Large intestine (tissue), 3 donors: ENCODE measurements at regions not wholly inside any gene's neighbourhood (a gene's known extent, or its start where the extent isn't known, plus 50 kb on each side); places are given as distances from the start of the nearest gene placed in this dataset.

Experiments used
- DNase-seq, 2 donors: peaks; one replicate each; pipeline versions ENCODE4 v3.0.0 to v3.0.0-alpha.2; 2013
- H3K27ac ChIP-seq: one replicate; pipeline ENCODE4 v1.5.1; 2013; ENCODE audit warnings: low read length
- H3K27me3 ChIP-seq: 2 replicates; pipeline ENCODE4 v1.6.1; 2013; ENCODE audit warnings: low read length; ENCODE audit not compliant: control insufficient read depth, insufficient read depth
- H3K36me3 ChIP-seq: 2 replicates; pipeline ENCODE4 v1.6.1; 2013; ENCODE audit warnings: low read length; ENCODE audit not compliant: control insufficient read depth, insufficient read depth
- H3K4me1 ChIP-seq: one replicate; pipeline ENCODE4 v1.6.1; 2013; ENCODE audit warnings: low read length; ENCODE audit not compliant: control insufficient read depth, insufficient read depth
- H3K4me3 ChIP-seq: one replicate; pipeline ENCODE4 v1.5.1; 2013; ENCODE audit warnings: low read length
- H3K9me3 ChIP-seq: one replicate; pipeline ENCODE4 v1.6.1; 2013; ENCODE audit warnings: mild to moderate bottlenecking, low read depth, low read length, moderate library complexity; ENCODE audit not compliant: control insufficient read depth
- WGBS: methylation state at CpG from one replicate; pipeline ENCODE4 v1.1.5; 2013; ENCODE audit warnings: low lambda C conversion rate; ENCODE audit not compliant: insufficient coverage; 5-methylcytosine and 5-hydroxymethylcytosine counted together

DNA sequence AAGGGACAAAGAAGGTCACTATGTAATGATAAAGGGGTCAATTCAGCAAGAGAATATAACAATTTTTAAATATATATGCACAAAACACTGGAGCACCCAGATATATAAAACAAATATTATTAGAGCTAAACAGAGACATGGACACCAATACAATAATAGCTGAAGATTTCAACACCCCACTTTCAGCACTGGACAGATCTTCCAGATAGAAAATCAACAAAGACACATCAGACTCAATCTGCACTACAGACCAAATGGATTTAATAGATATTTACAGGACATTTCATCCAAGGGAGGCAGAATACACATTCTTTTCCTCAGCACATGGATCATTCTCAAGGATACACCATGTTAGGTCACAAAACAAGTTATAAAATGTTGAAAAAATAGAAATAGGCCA lies 111.4 kb downstream of the SOX3 start:
- H3K36me3 ChIP-seq = no peaks in the 10 kb centered on the region
- no peak for DNase-seq
- H3K4me1 ChIP-seq = no peaks in the 10 kb centered on the region
- H3K27ac ChIP-seq = no peak overlapping the region
- H3K4me3 ChIP-seq = no peak overlapping the region
- no peaks in the 10 kb centered on the region for H3K9me3 ChIP-seq
- H3K27me3 ChIP-seq = no peaks in the 10 kb centered on the region

DNA sequence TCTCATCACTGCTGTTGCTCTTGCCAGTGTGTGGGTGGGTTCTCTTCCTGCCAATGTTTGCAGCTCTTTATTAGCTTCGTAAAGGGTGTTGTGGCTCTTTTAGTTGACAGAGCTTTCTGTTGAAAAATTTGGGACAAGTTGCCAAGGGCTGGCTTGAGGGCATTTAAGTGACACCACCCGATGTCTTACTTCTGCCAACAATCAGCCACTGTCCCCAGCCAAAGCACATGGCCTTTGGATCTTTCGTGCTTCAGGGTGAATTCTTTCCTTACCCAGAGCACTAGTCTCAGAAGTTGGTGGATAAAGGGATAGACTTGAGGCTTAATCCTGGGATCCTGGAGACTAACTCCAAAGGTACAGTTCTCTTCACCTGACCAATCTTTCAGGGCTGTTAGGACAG lies 113.6 kb downstream of the SOX3 start:
- Histone ChIP-seq H3K27me3 (no peaks in the 10 kb centered on the region), H3K4me1 (no peaks in the 10 kb centered on the region), H3K36me3 (no peaks in the 10 kb centered on the region), H3K27ac (no peak overlapping the region), H3K9me3 (no peaks in the 10 kb centered on the region), H3K4me3 (no peak overlapping the region)
- no CpG with 5 or more reads among the region's 3 CpGs for WGBS
- DNase-seq = no peak

GRCh38 chrX:140389331-140389730 lies 115.5 kb downstream of the SOX3 start:
- Histone ChIP-seq H3K36me3 (no peaks in the 10 kb centered on the region), H3K27ac (no peak overlapping the region), H3K4me1 (no peaks in the 10 kb centered on the region), H3K9me3 (no peaks in the 10 kb centered on the region), H3K27me3 (no peaks in the 10 kb centered on the region), H3K4me3 (no peak overlapping the region)
- DNase-seq = no peak
- no CpG with 5 or more reads among the region's 3 CpGs for WGBS

- Histone ChIP-seq H3K27ac (no peak overlapping the region), H3K4me1 (no peaks in the 10 kb centered on the region), H3K36me3 (no peaks in the 10 kb centered on the region), H3K27me3 (no peaks in the 10 kb centered on the region), H3K4me3 (no peak overlapping the region), H3K9me3 (no peaks in the 10 kb centered on the region)
- no CpG with 5 or more reads among the region's 4 CpGs for whole genome bisulfite sequencing
- DNase-seq = no peak
Observed at GRCh38 chrX:140362861-140363260, 142.0 kb downstream of the SOX3 start.

GRCh38 chrX:140360924-140361323 lies 143.9 kb downstream of the SOX3 start:
- no peaks in the 10 kb centered on the region for H3K27me3 ChIP-seq
- H3K9me3 ChIP-seq = no peaks in the 10 kb centered on the region
- no peak overlapping the region for H3K27ac ChIP-seq
- no peaks in the 10 kb centered on the region for H3K36me3 ChIP-seq
- no peaks in the 10 kb centered on the region for H3K4me1 ChIP-seq
- no CpG with 5 or more reads among the region's 3 CpGs for WGBS
- DNase-seq = no peak
- H3K4me3 ChIP-seq = no peak overlapping the region

DNA sequence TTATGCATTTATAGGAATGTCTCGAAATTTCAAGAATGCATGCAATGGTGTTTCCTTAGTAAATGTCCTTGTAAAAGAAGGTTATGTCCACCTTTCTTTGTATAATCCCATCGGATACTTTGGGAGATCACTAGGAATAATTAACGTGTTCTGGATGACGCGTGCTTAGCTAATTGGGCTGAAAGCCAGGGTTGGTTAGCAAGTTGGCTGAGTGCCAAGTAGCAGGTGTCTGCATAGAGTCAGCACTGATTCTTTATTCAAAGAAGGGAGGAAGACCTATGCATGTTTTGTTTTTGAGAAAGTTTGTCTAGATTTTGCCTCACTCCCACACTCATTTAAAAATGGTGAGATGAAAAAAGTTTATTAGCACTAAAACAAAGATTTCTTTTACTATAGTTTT lies 144.6 kb downstream of the SOX3 start:
- H3K36me3 ChIP-seq = no peaks in the 10 kb centered on the region
- H3K27me3 ChIP-seq = no peaks in the 10 kb centered on the region
- no CpG with 5 or more reads among the region's 5 CpGs for WGBS
- no peaks in the 10 kb centered on the region for H3K4me1 ChIP-seq
- DNase-seq = no peak
- no peaks in the 10 kb centered on the region for H3K9me3 ChIP-seq
- H3K4me3 ChIP-seq = no peak overlapping the region
- H3K27ac ChIP-seq = no peak overlapping the region

GRCh38 chrX:140355922-140356321 lies 148.9 kb downstream of the SOX3 start:
- DNase-seq = no peak
- WGBS = no CpG with 5 or more reads among the region's 9 CpGs

GRCh38 chrX:140355429-140355828 lies 149.4 kb downstream of the SOX3 start:
- DNase-seq = no peak
- H3K4me3 ChIP-seq = no peak overlapping the region
- H3K4me1 ChIP-seq = no peaks in the 10 kb centered on the region
- WGBS = no CpG with 5 or more reads among the region's 6 CpGs
- H3K27ac ChIP-seq = no peak overlapping the region
- no peaks in the 10 kb centered on the region for H3K27me3 ChIP-seq
- H3K36me3 ChIP-seq = no peaks in the 10 kb centered on the region
- no peaks in the 10 kb centered on the region for H3K9me3 ChIP-seq

More at GRCh38 chrX:140355922-140356321, 148.9 kb downstream of the SOX3 start:
- no peaks in the 10 kb centered on the region for H3K4me1 ChIP-seq
- no peaks in the 10 kb centered on the region for H3K36me3 ChIP-seq
- H3K9me3 ChIP-seq = no peaks in the 10 kb centered on the region
- H3K4me3 ChIP-seq = no peak overlapping the region
- H3K27ac ChIP-seq = no peak overlapping the region
- no peaks in the 10 kb centered on the region for H3K27me3 ChIP-seq

GRCh38 chrX:140354431-140355120 lies 150.3 kb downstream of the SOX3 start:
- no CpG with 5 or more reads among the region's 3 CpGs for WGBS
- DNase-seq = no peak
- Histone ChIP-seq H3K27me3 (no peaks in the 10 kb centered on the region), H3K4me3 (no peak overlapping the region), H3K4me1 (no peaks in the 10 kb centered on the region), H3K36me3 (no peaks in the 10 kb centered on the region), H3K27ac (no peak overlapping the region), H3K9me3 (no peaks in the 10 kb centered on the region)

- Histone ChIP-seq H3K4me3 (no peak overlapping the region), H3K4me1 (no peaks in the 10 kb centered on the region), H3K27ac (no peak overlapping the region), H3K36me3 (no peaks in the 10 kb centered on the region), H3K27me3 (no peaks in the 10 kb centered on the region), H3K9me3 (no peaks in the 10 kb centered on the region)
- no peak for DNase-seq
- no CpG with 5 or more reads among the region's 1 CpG for WGBS
Observed at GRCh38 chrX:140346729-140347128, 158.1 kb downstream of the SOX3 start.

DNA sequence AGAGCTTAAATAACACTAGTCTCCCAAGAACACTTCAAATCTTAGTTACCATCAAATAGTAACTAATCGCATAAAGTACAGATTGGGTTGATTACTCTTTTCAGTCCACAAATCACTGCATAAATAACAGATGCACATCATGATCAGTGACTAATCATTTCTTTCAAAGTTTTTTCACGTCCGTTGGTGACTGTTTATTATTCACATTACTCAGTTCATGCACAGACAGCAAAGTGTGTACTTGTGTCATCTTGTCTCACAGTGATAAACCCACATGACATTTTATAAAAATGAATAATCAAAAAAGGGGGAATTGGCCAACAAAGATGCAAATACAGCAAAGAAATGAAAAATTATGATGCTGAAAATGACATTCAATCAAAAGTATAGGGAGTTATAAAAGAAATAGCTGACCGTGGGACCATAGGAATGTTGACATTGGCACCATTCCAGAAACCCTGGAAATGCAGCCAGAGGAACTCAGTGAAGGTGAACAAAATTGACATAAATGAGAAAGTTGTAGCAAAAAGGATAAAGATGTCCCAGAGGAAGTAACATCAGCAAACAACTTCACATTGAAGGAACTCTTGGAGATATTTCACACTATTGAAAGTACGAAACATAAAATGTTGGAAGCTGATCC lies 161.5 kb downstream of the SOX3 start:
- Histone ChIP-seq H3K27ac (no peak overlapping the region), H3K4me3 (no peak overlapping the region), H3K36me3 (no peaks in the 10 kb centered on the region), H3K27me3 (no peaks in the 10 kb centered on the region), H3K9me3 (no peaks in the 10 kb centered on the region), H3K4me1 (no peaks in the 10 kb centered on the region)
- no peak for DNase-seq
- WGBS = 50% methylated on average over 2 of the region's 5 CpGs
